ENCODE measurements at regions not wholly inside any gene's neighbourhood (a gene's known extent, or its start where the extent isn't known, plus 50 kb on each side); places are given as distances from the start of the nearest gene placed in this dataset.

GRCh38 chr12:59039005-59039404, 118.7 kb upstream of the LRIG3 start:
- no peak for DNase-seq

GRCh38 chr12:59036973-59037762, 116.9 kb upstream of the LRIG3 start:
- DNase-seq = no peak

GRCh38 chr12:59036347-59036746, 116.0 kb upstream of the LRIG3 start:
- no peak for DNase-seq

GRCh38 chr12:59031313-59031712, 111.0 kb upstream of the LRIG3 start:
- DNase-seq = no peak

- no peak for DNase-seq
These were observed 110.1 kb upstream of the LRIG3 start for GRCh38 chr12:59030415-59030814.

- DNase-seq = no peak
These were observed 106.9 kb upstream of the LRIG3 start for GRCh38 chr12:59027199-59027598.

- no peak for DNase-seq
These were observed 103.6 kb upstream of the LRIG3 start for GRCh38 chr12:59023861-59024424.

GRCh38 chr12:59020073-59020946, 100.0 kb upstream of the LRIG3 start:
- DNase-seq = no peak

- DNase-seq = no peak
These were observed 94.6 kb upstream of the LRIG3 start for GRCh38 chr12:59014885-59015284.

GRCh38 chr12:59010941-59011340, 90.6 kb upstream of the LRIG3 start:
- no peak for DNase-seq

GRCh38 chr12:59010118-59010517, 89.8 kb upstream of the LRIG3 start:
- no peak for DNase-seq

- no peak for DNase-seq
These were observed 87.3 kb upstream of the LRIG3 start for GRCh38 chr12:59007620-59008019.

- no peak for DNase-seq
These were observed 85.1 kb upstream of the LRIG3 start for GRCh38 chr12:59005193-59005955.

- no peak for DNase-seq
These were observed 84.2 kb upstream of the LRIG3 start for GRCh38 chr12:59004456-59004855.

- DNase-seq = no peak
These were observed 75.5 kb upstream of the LRIG3 start for GRCh38 chr12:58995666-58996363.

GRCh38 chr12:58988643-58989344, 68.5 kb upstream of the LRIG3 start:
- no peak for DNase-seq

- DNase-seq = no peak
These were observed 61.7 kb upstream of the LRIG3 start for GRCh38 chr12:58981961-58982360.

- DNase-seq = no peak
These were observed 60.5 kb upstream of the LRIG3 start for GRCh38 chr12:58980768-58981167.

GRCh38 chr12:58978717-58979116, 58.4 kb upstream of the LRIG3 start:
- no peak for DNase-seq

- no peak for DNase-seq
These were observed 57.2 kb upstream of the LRIG3 start for GRCh38 chr12:58977476-58977875.

GRCh38 chr12:58976146-58976545, 55.8 kb upstream of the LRIG3 start:
- no peak for DNase-seq
